Natural killer cell (primary cell): ENCODE measurements at regions not wholly inside any gene's neighbourhood (a gene's known extent, or its start where the extent isn't known, plus 50 kb on each side); places are given as distances from the start of the nearest gene placed in this dataset.

Experiments
- ATAC-seq, 3 donors: fragments of 150-1000 bp in 2 of 3; fragments of 200-7000 bp in 1 of 3; cut with Tn5 transposase; 1 replicate in 1 of 3; 2 replicates in 2 of 3; pipeline ENCODE4 v1.10.0; 2021; ENCODE audit warnings: mild to moderate bottlenecking in 2 of 3, moderate library complexity in 2 of 3
- DNase-seq, 2 donors: peaks; one replicate each; pipeline versions ENCODE4 v3.0.0 to v3.0.0-alpha.2; 2013 to 2021; ENCODE audit warnings: mixed read lengths in 1 of 2
- H3K27ac ChIP-seq: one replicate; pipeline ENCODE4 v1.5.1; 2013; ENCODE audit warnings: mild to moderate bottlenecking, low read length
- H3K27me3 ChIP-seq: one replicate; pipeline ENCODE4 v1.6.1; 2013; ENCODE audit warnings: low read length; ENCODE audit not compliant: control insufficient read depth, insufficient read depth
- H3K36me3 ChIP-seq: one replicate; pipeline ENCODE4 v1.6.1; 2013; ENCODE audit warnings: low read length; ENCODE audit not compliant: control insufficient read depth, insufficient read depth
- H3K4me1 ChIP-seq: one replicate; pipeline ENCODE4 v1.6.1; 2013; ENCODE audit warnings: low read length; ENCODE audit not compliant: control insufficient read depth, insufficient read depth
- H3K4me3 ChIP-seq: one replicate; pipeline ENCODE4 v1.5.1; 2013; ENCODE audit warnings: low read length
- H3K9me3 ChIP-seq: one replicate; pipeline ENCODE4 v1.6.1; 2013; ENCODE audit warnings: low read length; ENCODE audit not compliant: control insufficient read depth, insufficient read depth
- H3K27ac Mint-ChIP-seq, 2 donors: one replicate each; pipeline ENCODE4 v1.8.0; 2022; ENCODE audit warnings: mild to moderate bottlenecking in 2 of 2, mixed read lengths in 2 of 2, moderate library complexity in 1 of 2
- H3K27me3 Mint-ChIP-seq, 2 donors: one replicate each; pipeline ENCODE4 v1.8.0; 2022; ENCODE audit warnings: low read depth in 2 of 2, mixed read lengths in 2 of 2
- H3K36me3 Mint-ChIP-seq: one replicate; pipeline ENCODE4 v1.8.0; 2022; ENCODE audit warnings: mixed read lengths
- H3K4me1 Mint-ChIP-seq, 2 donors: one replicate each; pipeline ENCODE4 v1.8.0; 2022; ENCODE audit warnings: mixed read lengths in 2 of 2
- H3K4me3 Mint-ChIP-seq: one replicate; pipeline ENCODE4 v1.8.0; 2022; ENCODE audit warnings: mild to moderate bottlenecking, moderate library complexity, mixed read lengths
- H3K9me3 Mint-ChIP-seq, 2 donors: one replicate each; pipeline ENCODE4 v1.8.0; 2022; ENCODE audit warnings: mixed read lengths in 2 of 2
- CTCF ChIP-seq: fragments of 200-600 bp; IDR thresholded peaks from one replicate; pipeline ENCODE4 v1.8.0; 2022; ENCODE audit warnings: antibody characterized with exemption
- WGBS: methylation state at CpG from one replicate; pipeline ENCODE4 v1.1.7; 2013; ENCODE audit warnings: missing lambda C conversion rate; ENCODE audit not compliant: insufficient coverage; 5-methylcytosine and 5-hydroxymethylcytosine counted together
- intact Hi-C: fragments of 100-400 bp; cut with micrococcal nuclease; formaldehyde crosslinking; loops from one replicate; pipeline ENCODE4 v1.14.2; 2022

DNA sequence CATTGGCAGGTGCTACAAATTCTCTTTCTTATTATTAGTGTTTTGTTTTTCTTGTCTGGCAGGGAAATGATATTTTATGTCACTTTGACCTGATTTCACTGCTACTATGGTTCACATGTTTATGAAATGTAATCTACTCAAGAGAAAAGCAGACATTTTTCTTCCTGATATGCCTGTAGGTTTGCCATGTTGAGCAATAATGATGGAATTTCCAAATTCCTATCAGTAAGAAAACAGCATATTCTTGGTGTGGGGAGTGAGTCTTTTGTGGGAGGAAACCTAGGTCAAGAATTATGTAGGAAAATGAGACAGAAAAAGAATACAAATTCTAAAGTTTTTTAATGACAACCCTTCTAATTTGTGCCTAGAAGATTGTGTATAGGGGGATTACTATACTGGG is 356.4 kb downstream of the SLC4A3 start:
- no peaks in the 10 kb centered on the region for H3K4me1 Mint-ChIP-seq
- H3K4me3 ChIP-seq: no peak overlapping the region
- H3K36me3 Mint-ChIP-seq: no peaks in the 10 kb centered on the region
- no peaks in the 10 kb centered on the region for H3K27me3 Mint-ChIP-seq
- TF ChIP-seq CTCF: no peak
- peaks cover 0 to 2% of the 10 kb centered on the region in 2 donors for H3K9me3 Mint-ChIP-seq
- no peak for DNase-seq
- no peak for ATAC-seq
- H3K4me1 ChIP-seq: no peaks in the 10 kb centered on the region
- H3K9me3 ChIP-seq: peaks cover 3% of the 10 kb centered on the region
- no peaks in the 10 kb centered on the region for H3K27me3 ChIP-seq
- no peak overlapping the region for H3K27ac ChIP-seq
- no peak overlapping the region for H3K4me3 Mint-ChIP-seq
- no peak overlapping the region for H3K27ac Mint-ChIP-seq
- no peaks in the 10 kb centered on the region for H3K36me3 ChIP-seq
- intact Hi-C loops: no loop called here

DNA sequence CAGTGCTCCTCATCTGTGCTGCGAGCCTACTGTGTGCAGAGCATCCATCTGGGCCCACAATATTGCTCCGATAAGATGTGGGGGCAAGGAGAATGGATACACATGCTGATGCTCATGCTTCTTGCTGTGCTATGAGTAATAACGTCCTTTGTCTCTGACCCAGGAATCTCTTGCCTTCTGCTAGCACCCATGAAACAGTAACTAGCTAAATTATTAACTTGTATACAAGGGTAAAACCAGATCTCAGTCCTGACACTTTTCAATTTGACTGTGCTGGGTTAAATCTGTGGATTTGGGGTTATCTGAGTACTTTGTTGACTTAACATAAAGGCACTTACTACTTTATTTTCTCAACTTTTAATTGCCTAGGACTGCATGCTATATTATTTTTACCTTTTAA is 357.6 kb downstream of the SLC4A3 start:
- DNase-seq (no peak), ATAC-seq (no peak)
- H3K27me3 Mint-ChIP-seq: no peaks in the 10 kb centered on the region
- 76% methylated on average over 3 of the region's 3 CpGs for WGBS
- H3K27ac Mint-ChIP-seq: no peak overlapping the region
- H3K36me3 Mint-ChIP-seq: no peaks in the 10 kb centered on the region
- Histone ChIP-seq H3K27me3 (no peaks in the 10 kb centered on the region), H3K27ac (no peak overlapping the region), H3K4me3 (no peak overlapping the region), H3K4me1 (no peaks in the 10 kb centered on the region), H3K36me3 (no peaks in the 10 kb centered on the region), H3K9me3 (peaks cover 3% of the 10 kb centered on the region)
- TF ChIP-seq CTCF: no peak
- intact Hi-C loops: no loop called here
- H3K9me3 Mint-ChIP-seq: peaks cover 0 to 2% of the 10 kb centered on the region in 2 donors
- H3K4me3 Mint-ChIP-seq: no peak overlapping the region
- no peaks in the 10 kb centered on the region for H3K4me1 Mint-ChIP-seq

DNA sequence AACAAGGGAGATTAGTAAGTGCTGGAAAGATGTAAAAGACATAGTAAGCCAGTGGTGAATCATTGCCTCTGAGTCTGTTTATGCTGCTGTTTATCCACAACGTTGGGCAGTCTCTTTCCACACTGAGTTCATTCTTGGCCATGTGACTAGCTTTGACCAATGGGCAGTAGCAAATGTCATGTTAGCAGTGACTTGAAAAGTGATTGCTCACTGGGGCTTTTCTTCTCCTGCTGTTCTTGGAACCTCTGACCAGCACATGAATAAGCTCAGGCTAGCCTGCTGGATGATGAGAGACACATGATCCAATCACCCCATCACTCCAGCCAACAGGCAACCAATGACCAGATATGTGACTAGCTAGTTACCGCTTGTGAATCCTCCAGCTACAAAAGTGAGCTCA is 360.4 kb downstream of the SLC4A3 start:
- Mint-ChIP-seq H3K27me3 (no peaks in the 10 kb centered on the region), H3K36me3 (no peaks in the 10 kb centered on the region), H3K27ac (no peak overlapping the region), H3K4me3 (no peak overlapping the region), H3K9me3 (peaks cover 0 to 6% of the 10 kb centered on the region in 2 donors), H3K4me1 (no peaks in the 10 kb centered on the region)
- WGBS: 74% methylated on average over 2 of the region's 2 CpGs
- H3K4me1 ChIP-seq: no peaks in the 10 kb centered on the region
- H3K9me3 ChIP-seq: peaks cover 3% of the 10 kb centered on the region
- DNase-seq (no peak), ATAC-seq (no peak)
- no peaks in the 10 kb centered on the region for H3K27me3 ChIP-seq
- H3K36me3 ChIP-seq: no peaks in the 10 kb centered on the region
- intact Hi-C loops: no loop called here
- no peak overlapping the region for H3K27ac ChIP-seq
- TF ChIP-seq CTCF: no peak
- H3K4me3 ChIP-seq: no peak overlapping the region

DNA sequence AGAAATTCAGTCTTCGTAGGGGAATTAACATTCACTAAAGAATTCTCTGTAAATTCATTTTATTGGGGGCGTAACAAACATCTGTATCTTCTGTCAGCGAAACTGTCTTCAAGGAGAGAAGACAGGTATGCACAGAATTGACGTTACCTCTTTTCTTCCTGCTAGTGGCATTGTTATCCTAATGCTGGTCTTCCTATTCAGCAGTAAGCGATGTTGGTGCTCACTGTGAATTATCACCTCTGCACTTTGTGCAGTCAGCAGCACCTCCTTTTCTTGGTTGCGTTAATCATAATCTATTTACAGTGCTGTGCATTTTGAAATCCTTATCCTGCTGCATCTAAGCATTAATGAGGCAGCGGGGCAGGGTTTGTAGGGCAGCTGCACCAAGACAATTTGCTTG is 362.3 kb downstream of the SLC4A3 start:
- Histone ChIP-seq H3K4me3 (no peak overlapping the region), H3K9me3 (peaks cover 3% of the 10 kb centered on the region), H3K36me3 (no peaks in the 10 kb centered on the region), H3K4me1 (no peaks in the 10 kb centered on the region), H3K27ac (no peak overlapping the region), H3K27me3 (no peaks in the 10 kb centered on the region)
- DNase-seq (no peak), ATAC-seq (no peak)
- WGBS: 91% methylated on average over 7 of the region's 7 CpGs
- Mint-ChIP-seq H3K27ac (no peak overlapping the region), H3K36me3 (no peaks in the 10 kb centered on the region), H3K27me3 (no peaks in the 10 kb centered on the region), H3K4me3 (no peak overlapping the region), H3K4me1 (no peaks in the 10 kb centered on the region), H3K9me3 (peaks cover 0 to 4% of the 10 kb centered on the region in 2 donors)
- intact Hi-C loops: no loop called here
- TF ChIP-seq CTCF: no peak
